Activated CD8-positive, alpha-beta memory T cell treated with anti-CD3 and anti-CD28 coated beads, Interleukin-2, amount 50 U/mL, for 24 hours (primary cell): ENCODE measurements at regions not wholly inside any gene's neighbourhood (a gene's known extent, or its start where the extent isn't known, plus 50 kb on each side); places are given as distances from the start of the nearest gene placed in this dataset.
"Not testable (repeated sequence)": the region's sequence is repeated elsewhere in the genome, so short reads cannot be mapped to it uniquely, and the experiment has no call there.

Experiments used
- DNase-seq: peaks from one replicate; pipeline ENCODE4 v3.0.0-alpha.2; 2020; ENCODE audit errors: extremely low read depth

GRCh38 chr6:103335412-103335811, 1524.3 kb downstream of the HACE1 start:
- no peak for DNase-seq

- no peak for DNase-seq
Observed at GRCh38 chr6:103326760-103327757, 1532.7 kb downstream of the HACE1 start.

- no peak for DNase-seq
Observed at GRCh38 chr6:103313432-103313831, 1546.3 kb downstream of the HACE1 start.

- DNase-seq, result not testable (repeated sequence)
Observed at GRCh38 chr6:103294376-103294775, 1565.3 kb downstream of the HACE1 start.

GRCh38 chr6:103284835-103285234, 1574.9 kb downstream of the HACE1 start:
- DNase-seq, result no peak

- no peak for DNase-seq
Observed at GRCh38 chr6:103280417-103280816, 1579.3 kb downstream of the HACE1 start.

GRCh38 chr6:103277936-103278335, 1581.8 kb downstream of the HACE1 start:
- no peak for DNase-seq

GRCh38 chr6:103273048-103273447, 1586.7 kb downstream of the HACE1 start:
- DNase-seq, result no peak

GRCh38 chr6:103269581-103269980, 1590.1 kb downstream of the HACE1 start:
- no peak for DNase-seq

GRCh38 chr6:103268335-103268734, 1591.4 kb downstream of the HACE1 start:
- no peak for DNase-seq

- no peak for DNase-seq
Observed at GRCh38 chr6:103264020-103264419, 1595.7 kb downstream of the HACE1 start.

- no peak for DNase-seq
Observed at GRCh38 chr6:103255132-103255531, 1604.6 kb downstream of the HACE1 start.

- no peak for DNase-seq
Observed at GRCh38 chr6:103236923-103237322, 1622.8 kb downstream of the HACE1 start.

GRCh38 chr6:103231181-103231580, 1628.5 kb downstream of the HACE1 start:
- DNase-seq, result no peak

- DNase-seq, result no peak
Observed at GRCh38 chr6:103215847-103216246, 1643.9 kb downstream of the HACE1 start.

GRCh38 chr6:103210686-103211085, 1649.0 kb downstream of the HACE1 start:
- no peak for DNase-seq

GRCh38 chr6:103198386-103198785, 1661.3 kb downstream of the HACE1 start:
- no peak for DNase-seq

- DNase-seq, result no peak
Observed at GRCh38 chr6:103193413-103193812, 1666.3 kb downstream of the HACE1 start.

GRCh38 chr6:103191391-103192093, 1668.2 kb downstream of the HACE1 start:
- no peak for DNase-seq

GRCh38 chr6:103184776-103185175, 1674.9 kb downstream of the HACE1 start:
- no peak for DNase-seq

GRCh38 chr6:103183831-103184411, 1675.8 kb downstream of the HACE1 start:
- no peak for DNase-seq

GRCh38 chr6:103178193-103178592, 1681.5 kb downstream of the HACE1 start:
- DNase-seq, result no peak
